HCT116 (cell line): ENCODE measurements at regions not wholly inside any gene's neighbourhood (a gene's known extent, or its start where the extent isn't known, plus 50 kb on each side); places are given as distances from the start of the nearest gene placed in this dataset.

Experiments used
- ATAC-seq: fragments of 200-7000 bp; cut with Tn5 transposase; 2 replicates; pipeline ENCODE4 v1.9.1; 2020; ENCODE audit warnings: mild to moderate bottlenecking, moderate library complexity
- BruUV-seq: library from RNA; stranded (reverse); fragments of 400-500 nt; replicated peaks from 2 replicates; lab custom pipeline; 2021; lab: Mats Ljungman, UMichigan
- CTCF ChIA-PET: fragments of 300-600 bp; sonication (Branson Sonifier 250); formaldehyde crosslinking; loops from one replicate; lab custom pipeline; 2021; ENCODE audit warnings: antibody characterized with exemption; lab: Charles Lee
- POLR2A ChIA-PET: fragments of 300-600, 350-600 bp; sonication (Branson Sonifier 250); formaldehyde crosslinking; loops from one replicate; lab custom pipeline; 2021; ENCODE audit warnings: antibody characterized with exemption; lab: Charles Lee
- RAD21 ChIA-PET, 2 experiments: fragments of 300-600 bp; sonication (Branson Sonifier 250); formaldehyde crosslinking; loops; one replicate each; lab custom pipeline; 2023; ENCODE audit warnings: low total read pairs in 2 of 2; ENCODE audit not compliant: uncharacterized antibody in 2 of 2, unreplicated experiment in 2 of 2, low non-redundant PET in 1 of 2; lab: Charles Lee
- DNase-seq: peaks from one replicate; pipeline ENCODE4 v3.0.0-alpha.2; 2010; ENCODE audit warnings: low read depth, low spot score
- H2AFZ ChIP-seq: fragments of 200-600 bp; shearing (Covaris generic), sonication (generic); 2 replicates; pipeline ENCODE4 v1.6.1; 2017; ENCODE audit warnings: low read depth, mixed run types, mixed read lengths, antibody characterized with exemption, low read length; ENCODE audit not compliant: poor library complexity, severe bottlenecking
- H3K27ac ChIP-seq: 2 replicates; pipeline ENCODE4 v1.5.1; 2012; ENCODE audit warnings: low read depth, low read length
- H3K27me3 ChIP-seq: fragments of 200-600 bp; sonication (generic); 2 replicates; pipeline ENCODE4 v1.6.1; 2016; ENCODE audit warnings: mixed run types, low read length, mixed read lengths; ENCODE audit not compliant: insufficient read depth
- H3K36me3 ChIP-seq, 2 experiments: fragments of 200-500 bp in 1 of 2; fragments of 200-600 bp in 1 of 2; sonication (Bioruptor generic) in 1 of 2; sonication (generic) in 1 of 2; 2 replicates each; pipeline versions ENCODE4 v1.5.1 to v1.6.1; 2014 to 2016; ENCODE audit warnings: low read length in 2 of 2, inconsistent platforms in 1 of 2, mixed read lengths in 1 of 2, mixed run types in 1 of 2; ENCODE audit not compliant: insufficient read depth in 2 of 2, control insufficient read depth in 1 of 2
- H3K4me1 ChIP-seq, 2 experiments: fragments of 200-600 bp in 1 of 2; sonication (generic) in 1 of 2; 2 replicates each; pipeline versions ENCODE4 v1.5.1 to v1.6.1; 2012 to 2017; ENCODE audit warnings: low read length in 2 of 2, inconsistent platforms in 1 of 2, mild to moderate bottlenecking in 1 of 2, mixed read lengths in 1 of 2, mixed run types in 1 of 2, moderate library complexity in 1 of 2; ENCODE audit not compliant: insufficient read depth in 2 of 2, control insufficient read depth in 1 of 2
- H3K4me2 ChIP-seq: fragments of 200-600 bp; sonication (generic); 2 replicates; pipeline ENCODE4 v1.6.1; 2017; ENCODE audit warnings: mixed run types, low read length, mixed read lengths
- H3K4me3 ChIP-seq, 2 experiments: fragments of 200-600 bp in 1 of 2; sonication (generic) in 1 of 2; replicated peaks in 1 of 2; 2 replicates each; pipeline ENCODE4 v1.5.1; 2011 to 2016; ENCODE audit warnings: low read length in 2 of 2, control low read depth in 1 of 2, low read depth in 1 of 2, mild to moderate bottlenecking in 1 of 2, mixed read lengths in 1 of 2, mixed run types in 1 of 2
- H3K79me2 ChIP-seq: fragments of 200-600 bp; sonication (generic); 2 replicates; pipeline ENCODE4 v1.6.1; 2017; ENCODE audit warnings: mild to moderate bottlenecking, mixed run types, low read length, moderate library complexity, mixed read lengths; ENCODE audit not compliant: insufficient read depth
- H3K9ac ChIP-seq: fragments of 200-600 bp; sonication (generic); 2 replicates; pipeline ENCODE4 v1.6.1; 2016; ENCODE audit warnings: low read length, mixed read lengths
- H3K9me2 ChIP-seq: fragments of 200-600 bp; sonication (generic), shearing (Covaris generic); 2 replicates; pipeline ENCODE4 v1.6.1; 2017; ENCODE audit warnings: mixed run types, mild to moderate bottlenecking, moderate library complexity; ENCODE audit not compliant: insufficient read depth
- H3K9me3 ChIP-seq, 2 experiments: fragments of 200-500 bp in 1 of 2; fragments of 200-600 bp in 1 of 2; sonication (Bioruptor generic) in 1 of 2; sonication (generic) in 1 of 2; 2 replicates each; pipeline ENCODE4 v1.6.1; 2014 to 2017; ENCODE audit warnings: low read length in 2 of 2, mixed read lengths in 2 of 2, inconsistent platforms in 1 of 2, low read depth in 1 of 2, mild to moderate bottlenecking in 1 of 2, mixed run types in 1 of 2, moderate library complexity in 1 of 2; ENCODE audit not compliant: control insufficient read depth in 1 of 2, insufficient read depth in 1 of 2
- H4K20me1 ChIP-seq: fragments of 200-600 bp; sonication (generic), shearing (Covaris generic); 2 replicates; pipeline ENCODE4 v1.6.1; 2017; ENCODE audit warnings: mixed run types, mild to moderate bottlenecking, moderate library complexity; ENCODE audit not compliant: insufficient read depth
- CBX3 ChIP-seq: IDR thresholded peaks from 2 replicates; pipeline ENCODE4 v1.6.1; 2012; ENCODE audit warnings: low read depth
- EZH2 ChIP-seq: fragments of 200-600 bp; sonication (generic); IDR thresholded peaks from 2 replicates; pipeline ENCODE4 v1.6.1; 2017; ENCODE audit warnings: antibody characterized with exemption, mixed run types
- EZH2phosphoT487 ChIP-seq: fragments of 200-600 bp; IDR thresholded peaks from 2 replicates; pipeline ENCODE4 v1.6.1; 2018; ENCODE audit warnings: antibody characterized with exemption, borderline replicate concordance
- POLR2A ChIP-seq: IDR thresholded peaks from 2 replicates; pipeline ENCODE4 v1.7.0; 2011; ENCODE audit warnings: borderline replicate concordance; ENCODE audit not compliant: insufficient read depth, insufficient read length; ENCODE audit errors: extremely low read depth
- SP1 ChIP-seq: IDR thresholded peaks from 2 replicates; pipeline ENCODE4 v1.6.1; 2012; ENCODE audit warnings: low read depth
- SRF ChIP-seq: IDR thresholded peaks from 2 replicates; pipeline ENCODE4 v1.6.1; 2012; ENCODE audit warnings: low read depth
- TCF7L2 ChIP-seq: IDR thresholded peaks from 2 replicates; pipeline ENCODE4 v1.7.0; 2011; ENCODE audit warnings: borderline replicate concordance, inconsistent platforms; ENCODE audit not compliant: insufficient read depth, insufficient read length; ENCODE audit errors: extremely low read depth
- YY1 ChIP-seq: IDR thresholded peaks from 2 replicates; pipeline ENCODE4 v1.6.1; 2011; ENCODE audit warnings: low read length, low read depth, moderate library complexity, mild to moderate bottlenecking; ENCODE audit not compliant: insufficient replicate concordance; ENCODE audit errors: extremely low read depth
- ZNF274 ChIP-seq: fragments of 200-500 bp; sonication (Bioruptor generic); IDR thresholded peaks from 2 replicates; pipeline ENCODE4 v1.6.1; 2014; ENCODE audit warnings: mild to moderate bottlenecking, low read depth, low read length, inconsistent platforms
- intact Hi-C: fragments of 100-400 bp; cut with micrococcal nuclease; formaldehyde crosslinking; loops from 2 replicates; pipeline ENCODE4 v1.10.0; 2022
- TF ChIP-seq, protein P1 (sequence below): IDR thresholded peaks from 2 replicates; pipeline ENCODE4 v1.6.1; 2011; ENCODE audit warnings: mild to moderate bottlenecking, low read length, moderate library complexity; ENCODE audit not compliant: insufficient replicate concordance; ENCODE audit errors: extremely low read depth
- TF ChIP-seq, protein P2 (sequence below), 3 experiments: fragments of 200-600 bp in 1 of 3; sonication (generic) in 1 of 3; IDR thresholded peaks in 2 of 3; conservative IDR thresholded peaks in 1 of 3; 2 replicates each; pipeline ENCODE4 v1.5.1; 2012 to 2017; ENCODE audit warnings: low read depth in 2 of 3, low read length in 2 of 3, antibody characterized with exemption in 1 of 3, borderline replicate concordance in 1 of 3, control low read depth in 1 of 3, mild to moderate bottlenecking in 1 of 3, mixed read lengths in 1 of 3, mixed run types in 1 of 3, moderate library complexity in 1 of 3; ENCODE audit not compliant: insufficient read depth in 1 of 3

DNA sequence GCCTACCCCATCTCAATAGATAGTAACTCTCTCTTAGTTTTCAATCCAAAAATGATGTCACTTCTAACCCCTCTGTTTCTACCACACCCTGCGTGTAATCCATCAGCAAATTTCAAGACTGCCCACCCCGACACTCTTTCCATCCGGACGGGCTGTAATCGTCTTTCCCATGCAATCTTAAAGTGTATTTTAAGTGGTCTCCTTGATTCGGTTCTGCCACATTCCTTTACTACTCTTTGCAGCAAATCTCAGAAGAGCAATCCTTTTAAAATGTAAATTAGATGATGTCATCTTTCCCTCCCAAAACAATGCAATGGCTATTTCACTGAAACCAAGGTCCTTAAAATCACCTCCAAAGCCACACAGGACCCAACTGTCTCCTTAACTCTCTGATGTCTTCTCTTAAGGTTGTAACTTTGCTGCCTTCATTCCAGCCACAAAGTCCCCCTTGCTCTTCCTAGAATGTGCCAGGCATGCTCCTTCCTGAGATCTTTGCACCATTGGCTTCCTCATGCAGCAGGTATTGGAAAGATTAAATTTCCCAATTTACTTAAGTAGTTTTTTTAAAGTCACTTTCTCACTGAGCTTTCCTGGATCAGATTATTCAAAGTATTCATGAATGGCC is 932.5 kb upstream of the WWC1 start:
- no peak for ATAC-seq
- BruUV-seq, result no TSS peak
- POLR2A ChIA-PET, result no interaction called here
- no peaks in the 10 kb centered on the region for H3K36me3 ChIP-seq
- H3K9me3 ChIP-seq, result peaks cover 7 to 13% of the 10 kb centered on the region in 2 experiments; a peak in 2 of 4 replicates
- no peak overlapping the region for H3K4me3 ChIP-seq
- H2AFZ ChIP-seq, result no peak overlapping the region
- no peak overlapping the region for H3K9ac ChIP-seq
- H3K27ac ChIP-seq, result no peak overlapping the region
- RAD21 ChIA-PET, result no interaction called here
- H3K4me2 ChIP-seq, result no peak overlapping the region
- H3K9me2 ChIP-seq, result no peaks in the 10 kb centered on the region
- H3K4me1 ChIP-seq, result no peaks in the 10 kb centered on the region
- H3K79me2 ChIP-seq, result no peaks in the 10 kb centered on the region
- no peak for DNase-seq
- no peaks in the 10 kb centered on the region for H4K20me1 ChIP-seq
- intact Hi-C loops, result no loop called here
- TF ChIP-seq SRF, result no peak
- no peaks in the 10 kb centered on the region for H3K27me3 ChIP-seq
- CTCF ChIA-PET, result no interaction called here

DNA sequence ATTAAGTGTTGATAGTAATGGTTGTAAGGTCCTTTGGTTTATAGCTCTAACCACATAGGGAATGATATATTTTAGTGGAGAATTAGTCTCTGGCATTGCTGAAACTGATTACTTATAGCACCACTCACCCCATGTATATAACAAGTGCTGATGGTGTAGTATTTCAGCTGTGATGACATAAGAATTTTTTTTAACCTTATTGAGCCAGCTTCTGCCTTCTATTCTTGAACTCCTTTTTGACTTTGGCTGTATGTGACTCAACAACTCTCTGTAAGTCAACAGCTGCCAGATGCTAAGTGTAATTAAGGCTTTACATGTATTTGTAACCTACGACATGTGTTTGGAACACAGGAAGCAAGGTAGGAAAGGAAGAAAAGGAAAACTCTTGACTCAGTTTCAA is 929.6 kb upstream of the WWC1 start:
- ATAC-seq (no peak), DNase-seq (no peak)
- H3K27me3 ChIP-seq, result no peaks in the 10 kb centered on the region
- CTCF ChIA-PET, result no interaction called here
- H3K4me2 ChIP-seq, result no peak overlapping the region
- H2AFZ ChIP-seq, result no peak overlapping the region
- no peaks in the 10 kb centered on the region for H3K4me1 ChIP-seq
- no peaks in the 10 kb centered on the region for H3K79me2 ChIP-seq
- H3K36me3 ChIP-seq, result no peaks in the 10 kb centered on the region
- RAD21 ChIA-PET, result no interaction called here
- BruUV-seq, result no TSS peak
- H3K9me3 ChIP-seq, result peaks cover 8 to 13% of the 10 kb centered on the region in 2 experiments; a peak in 1 of 4 replicates
- POLR2A ChIA-PET, result no interaction called here
- no peak overlapping the region for H3K27ac ChIP-seq
- H4K20me1 ChIP-seq, result no peaks in the 10 kb centered on the region
- no peaks in the 10 kb centered on the region for H3K9me2 ChIP-seq
- no peak overlapping the region for H3K4me3 ChIP-seq
- intact Hi-C loops, result no loop called here
- H3K9ac ChIP-seq, result no peak overlapping the region
- TF ChIP-seq, protein P1, sequence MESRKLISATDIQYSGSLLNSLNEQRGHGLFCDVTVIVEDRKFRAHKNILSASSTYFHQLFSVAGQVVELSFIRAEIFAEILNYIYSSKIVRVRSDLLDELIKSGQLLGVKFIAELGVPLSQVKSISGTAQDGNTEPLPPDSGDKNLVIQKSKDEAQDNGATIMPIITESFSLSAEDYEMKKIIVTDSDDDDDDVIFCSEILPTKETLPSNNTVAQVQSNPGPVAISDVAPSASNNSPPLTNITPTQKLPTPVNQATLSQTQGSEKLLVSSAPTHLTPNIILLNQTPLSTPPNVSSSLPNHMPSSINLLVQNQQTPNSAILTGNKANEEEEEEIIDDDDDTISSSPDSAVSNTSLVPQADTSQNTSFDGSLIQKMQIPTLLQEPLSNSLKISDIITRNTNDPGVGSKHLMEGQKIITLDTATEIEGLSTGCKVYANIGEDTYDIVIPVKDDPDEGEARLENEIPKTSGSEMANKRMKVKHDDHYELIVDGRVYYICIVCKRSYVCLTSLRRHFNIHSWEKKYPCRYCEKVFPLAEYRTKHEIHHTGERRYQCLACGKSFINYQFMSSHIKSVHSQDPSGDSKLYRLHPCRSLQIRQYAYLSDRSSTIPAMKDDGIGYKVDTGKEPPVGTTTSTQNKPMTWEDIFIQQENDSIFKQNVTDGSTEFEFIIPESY, result no peak
- TF ChIP-seq SP1 (no peak), EZH2 (no peak), YY1 (no peak), EZH2phosphoT487 (no peak), POLR2A (no peak), CBX3 (no peak), TCF7L2 (no peak), ZNF274 (no peak)
- TF ChIP-seq, protein P2, sequence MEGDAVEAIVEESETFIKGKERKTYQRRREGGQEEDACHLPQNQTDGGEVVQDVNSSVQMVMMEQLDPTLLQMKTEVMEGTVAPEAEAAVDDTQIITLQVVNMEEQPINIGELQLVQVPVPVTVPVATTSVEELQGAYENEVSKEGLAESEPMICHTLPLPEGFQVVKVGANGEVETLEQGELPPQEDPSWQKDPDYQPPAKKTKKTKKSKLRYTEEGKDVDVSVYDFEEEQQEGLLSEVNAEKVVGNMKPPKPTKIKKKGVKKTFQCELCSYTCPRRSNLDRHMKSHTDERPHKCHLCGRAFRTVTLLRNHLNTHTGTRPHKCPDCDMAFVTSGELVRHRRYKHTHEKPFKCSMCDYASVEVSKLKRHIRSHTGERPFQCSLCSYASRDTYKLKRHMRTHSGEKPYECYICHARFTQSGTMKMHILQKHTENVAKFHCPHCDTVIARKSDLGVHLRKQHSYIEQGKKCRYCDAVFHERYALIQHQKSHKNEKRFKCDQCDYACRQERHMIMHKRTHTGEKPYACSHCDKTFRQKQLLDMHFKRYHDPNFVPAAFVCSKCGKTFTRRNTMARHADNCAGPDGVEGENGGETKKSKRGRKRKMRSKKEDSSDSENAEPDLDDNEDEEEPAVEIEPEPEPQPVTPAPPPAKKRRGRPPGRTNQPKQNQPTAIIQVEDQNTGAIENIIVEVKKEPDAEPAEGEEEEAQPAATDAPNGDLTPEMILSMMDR (IDR thresholded peaks at IDR 0.05 in 2 of 3, conservative IDR thresholded peaks at IDR 0.05 in 1 of 3; ENCODE audit: borderline replicate concordance in 1 of 3, insufficient read depth in 1 of 3, low read depth in 2 of 3, low read length in 2 of 3), result no peak
